ENCODE measurements at regions not wholly inside any gene's neighbourhood (a gene's known extent, or its start where the extent isn't known, plus 50 kb on each side); places are given as distances from the start of the nearest gene placed in this dataset.

DNA sequence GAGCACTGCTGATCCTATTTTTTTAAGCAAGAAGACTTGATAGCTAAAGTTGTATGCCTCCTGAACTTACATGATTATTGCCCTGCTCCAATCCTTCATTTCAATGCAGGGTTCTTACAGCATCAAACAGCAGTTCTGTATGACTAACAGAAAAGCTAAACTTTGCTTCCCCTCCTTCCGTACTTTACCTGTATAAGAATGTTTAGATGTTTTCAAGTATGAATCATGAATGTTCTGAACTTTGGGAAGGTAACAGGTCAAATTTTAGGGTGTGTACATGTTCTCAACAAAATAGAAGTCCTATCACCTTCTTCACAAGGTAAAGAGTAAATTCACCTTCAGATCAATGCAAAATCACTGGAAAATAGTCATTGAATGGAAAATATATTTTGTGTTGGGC is 972.6 kb upstream of the SEMA6A start:
- TF ChIP-seq BHLHE40 (IDR thresholded peaks at IDR 0.05; ENCODE audit: borderline replicate concordance) (no peak), SP1 (IDR thresholded peaks at IDR 0.05) (no peak), SUZ12 (IDR thresholded peaks at IDR 0.05) (no peak), FOXM1 (IDR thresholded peaks at IDR 0.05; ENCODE audit: borderline replicate concordance) (no peak), NFRKB (IDR thresholded peaks at IDR 0.05) (no peak), FOXK2 (IDR thresholded peaks at IDR 0.05) (no peak), L3MBTL2 (conservative IDR thresholded peaks at IDR 0.05) (no peak), FOXA1 (IDR thresholded peaks at IDR 0.05) (no peak), ARNT (IDR thresholded peaks at IDR 0.05) (no peak)
- TF ChIP-seq, protein P1, sequence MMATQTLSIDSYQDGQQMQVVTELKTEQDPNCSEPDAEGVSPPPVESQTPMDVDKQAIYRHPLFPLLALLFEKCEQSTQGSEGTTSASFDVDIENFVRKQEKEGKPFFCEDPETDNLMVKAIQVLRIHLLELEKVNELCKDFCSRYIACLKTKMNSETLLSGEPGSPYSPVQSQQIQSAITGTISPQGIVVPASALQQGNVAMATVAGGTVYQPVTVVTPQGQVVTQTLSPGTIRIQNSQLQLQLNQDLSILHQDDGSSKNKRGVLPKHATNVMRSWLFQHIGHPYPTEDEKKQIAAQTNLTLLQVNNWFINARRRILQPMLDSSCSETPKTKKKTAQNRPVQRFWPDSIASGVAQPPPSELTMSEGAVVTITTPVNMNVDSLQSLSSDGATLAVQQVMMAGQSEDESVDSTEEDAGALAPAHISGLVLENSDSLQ (IDR thresholded peaks at IDR 0.05) = no peak

Data from HEK293T (cell line).